Panc1 (cell line): ENCODE measurements at regions not wholly inside any gene's neighbourhood (a gene's known extent, or its start where the extent isn't known, plus 50 kb on each side); places are given as distances from the start of the nearest gene placed in this dataset.

Experiments used
- ATAC-seq: fragments of 200-7000 bp; cut with Tn5 transposase; 2 replicates; pipeline ENCODE4 v1.9.1; 2020; ENCODE audit warnings: mild to moderate bottlenecking, moderate library complexity
- BruUV-seq: library from RNA; stranded (reverse); fragments of 400-500 nt; replicated peaks from 2 replicates; lab custom pipeline; 2021; lab: Mats Ljungman, UMichigan
- CTCF ChIA-PET: fragments of 300-600 bp; sonication (Branson Sonifier 250); formaldehyde crosslinking; loops from one replicate; lab custom pipeline; 2022; ENCODE audit warnings: antibody characterized with exemption; lab: Charles Lee
- POLR2A ChIA-PET: fragments of 300-600 bp; sonication (Branson Sonifier 250); formaldehyde crosslinking; loops from one replicate; lab custom pipeline; 2022; ENCODE audit warnings: antibody characterized with exemption; lab: Charles Lee
- DNase-seq: peaks from one replicate; pipeline ENCODE4 v3.0.0-alpha.2; 2010; ENCODE audit warnings: low read depth, low spot score
- H3K27ac ChIP-seq: 2 replicates; pipeline ENCODE4 v1.5.1; 2011; ENCODE audit warnings: mild to moderate bottlenecking, low read length, inconsistent platforms
- H3K27me3 ChIP-seq: fragments of 200-500 bp; sonication (Bioruptor generic); 2 replicates; pipeline ENCODE4 v1.6.0; 2014; ENCODE audit warnings: low read length, inconsistent platforms; ENCODE audit not compliant: control insufficient read depth, insufficient read depth
- H3K36me3 ChIP-seq: fragments of 200-500 bp; sonication (Bioruptor generic); 2 replicates; pipeline ENCODE4 v1.5.1; 2014; ENCODE audit warnings: inconsistent platforms, mild to moderate bottlenecking, low read length, moderate library complexity; ENCODE audit not compliant: control insufficient read depth, insufficient read depth
- H3K4me1 ChIP-seq: 2 replicates; pipeline ENCODE4 v1.5.1; 2011; ENCODE audit warnings: inconsistent platforms, mild to moderate bottlenecking, low read length, moderate library complexity; ENCODE audit not compliant: control insufficient read depth, insufficient read depth
- H3K4me3 ChIP-seq, 2 experiments: 2 replicates each; pipeline ENCODE4 v1.5.1; 2011 to 2012; ENCODE audit warnings: low read depth in 2 of 2, low read length in 2 of 2, mild to moderate bottlenecking in 2 of 2, inconsistent platforms in 1 of 2, moderate library complexity in 1 of 2
- H3K9me3 ChIP-seq: fragments of 200-500 bp; sonication (Bioruptor generic); 2 replicates; pipeline ENCODE4 v1.5.1; 2014; ENCODE audit warnings: low read depth, mild to moderate bottlenecking, inconsistent platforms, low read length, moderate library complexity; ENCODE audit not compliant: control insufficient read depth, insufficient read depth
- CTCF ChIP-seq: fragments of 450-650 bp; IDR thresholded peaks from 2 replicates; pipeline ENCODE4 v1.5.1; 2017; ENCODE audit warnings: mild to moderate bottlenecking
- POLR2AphosphoS5 ChIP-seq: IDR thresholded peaks from 2 replicates; pipeline ENCODE4 v1.6.1; 2012; ENCODE audit warnings: mild to moderate bottlenecking, low read depth, low read length, moderate library complexity
- REST ChIP-seq, 2 experiments: IDR thresholded peaks; 2 replicates each; pipeline ENCODE4 v1.6.1; 2011 to 2012; ENCODE audit warnings: low read depth in 2 of 2, control low read depth in 1 of 2, low read length in 1 of 2, mild to moderate bottlenecking in 1 of 2, moderate library complexity in 1 of 2; ENCODE audit not compliant: insufficient read depth in 1 of 2
- SIN3A ChIP-seq: IDR thresholded peaks from 2 replicates; pipeline ENCODE4 v1.6.1; 2012; ENCODE audit warnings: low read depth, mild to moderate bottlenecking, low read length, moderate library complexity, borderline replicate concordance; ENCODE audit not compliant: insufficient read depth
- TCF7L2 ChIP-seq: IDR thresholded peaks from 2 replicates; pipeline ENCODE4 v1.6.1; 2011; ENCODE audit warnings: mild to moderate bottlenecking, low read depth, low read length, inconsistent platforms
- in situ Hi-C: cut with HindIII; loops from 2 replicates; pipeline ENCODE4 v1.10.0; 2016; ENCODE audit warnings: low sequenced_read_pairs, low pct_unique_long_range_greater_than_20kb
- intact Hi-C: fragments of 100-400 bp; cut with micrococcal nuclease; formaldehyde crosslinking; loops from one replicate; pipeline ENCODE4 v1.10.0; 2022; ENCODE audit not compliant: unreplicated experiment

- intact Hi-C loops (no loop called here), in situ Hi-C loops (no loop called here)
- H3K9me3 ChIP-seq: no peaks in the 10 kb centered on the region
- ChIA-PET CTCF (no interaction called here), POLR2A (no interaction called here)
- no peaks in the 10 kb centered on the region for H3K4me1 ChIP-seq
- DNase-seq (no peak), ATAC-seq (no peak)
- no peaks in the 10 kb centered on the region for H3K27me3 ChIP-seq
- no peak overlapping the region for H3K4me3 ChIP-seq
- TF ChIP-seq TCF7L2: no peak
- TF ChIP-seq REST (IDR thresholded peaks at IDR 0.05; ENCODE audit: insufficient read depth in 1 of 2, low read depth in 2 of 2, low read length in 1 of 2): no peak
- no peak for TF ChIP-seq SIN3A
- TF ChIP-seq POLR2AphosphoS5: no peak
- TF ChIP-seq CTCF: no peak
- no peak overlapping the region for H3K27ac ChIP-seq
- BruUV-seq: no TSS peak
- no peaks in the 10 kb centered on the region for H3K36me3 ChIP-seq
Observed at GRCh38 chr13:82407321-82407720, 1475.0 kb downstream of the SLITRK1 start.

GRCh38 chr13:82374719-82375118 is 1507.6 kb downstream of the SLITRK1 start:
- in situ Hi-C loops (no loop called here), intact Hi-C loops (no loop called here)
- no peaks in the 10 kb centered on the region for H3K9me3 ChIP-seq
- no peak for ATAC-seq
- BruUV-seq: no TSS peak
- CTCF ChIA-PET: no interaction called here
- TF ChIP-seq POLR2AphosphoS5: no peak
- TF ChIP-seq CTCF: no peak
- no peak for TF ChIP-seq REST (IDR thresholded peaks at IDR 0.05; ENCODE audit: insufficient read depth in 1 of 2, low read depth in 2 of 2, low read length in 1 of 2)
- TF ChIP-seq SIN3A: no peak
- no peak for TF ChIP-seq TCF7L2
- no peaks in the 10 kb centered on the region for H3K4me1 ChIP-seq
- no peak overlapping the region for H3K27ac ChIP-seq
- H3K4me3 ChIP-seq: no peak overlapping the region
- DNase-seq: no peak
- H3K27me3 ChIP-seq: no peaks in the 10 kb centered on the region
- no peaks in the 10 kb centered on the region for H3K36me3 ChIP-seq
- POLR2A ChIA-PET: no interaction called here
